AG04450 (cell line): ENCODE measurements at regions not wholly inside any gene's neighbourhood (a gene's known extent, or its start where the extent isn't known, plus 50 kb on each side); places are given as distances from the start of the nearest gene placed in this dataset.
A peak's percentile ranks its signal among the peaks of the same experiment; 100 is the strongest.

Experiments
- CTCF ChIA-PET: fragments of 300-600, 350-600 bp; formaldehyde crosslinking; extraction: SDS; loops from one replicate; lab custom pipeline; 2022; ENCODE audit warnings: antibody characterized with exemption, inconsistent platforms; lab: Charles Lee
- POLR2A ChIA-PET: fragments of 350-600 bp; formaldehyde crosslinking; extraction: SDS; loops from one replicate; lab custom pipeline; 2021; ENCODE audit warnings: antibody characterized with exemption, inconsistent platforms; lab: Yijun Ruan, JAX
- DNase-seq: peaks from one replicate; pipeline ENCODE4 v3.0.0-alpha.2; 2011; ENCODE audit warnings: low read depth, low spot score
- H3K27ac ChIP-seq: one replicate; pipeline ENCODE4 v1.5.1; 2012; ENCODE audit warnings: low read depth, low read length, control low read depth
- H3K27me3 ChIP-seq: one replicate; pipeline ENCODE4 v1.6.0; 2012; ENCODE audit warnings: low read length; ENCODE audit not compliant: control insufficient read depth, insufficient read depth
- H3K4me3 ChIP-seq: 2 replicates; pipeline ENCODE4 v1.5.1; 2011; ENCODE audit warnings: mild to moderate bottlenecking, low read depth, low read length, control low read depth
- H3K9me3 ChIP-seq: 2 replicates; pipeline ENCODE4 v1.5.1; 2012; ENCODE audit warnings: low read length; ENCODE audit not compliant: control insufficient read depth, insufficient read depth
- CTCF ChIP-seq: IDR thresholded peaks from 2 replicates; pipeline ENCODE4 v1.5.1; 2011; ENCODE audit warnings: low read depth, low read length, control low read depth, inconsistent platforms

- Histone ChIP-seq H3K4me3 (no peak overlapping the region), H3K27me3 (no peaks in the 10 kb centered on the region), H3K9me3 (no peaks in the 10 kb centered on the region), H3K27ac (no peak overlapping the region)
- ChIA-PET CTCF (interaction anchor here (1.0 kb wide), 1 partner anchor 1027 kb away, joined by 3 read pairs; no protein-coding TSS in a partner anchor), POLR2A (no interaction called here)
- TF ChIP-seq CTCF, result peak; percentile 52
- DNase-seq, result no peak
Observed at GRCh38 chr3:174397848-174398247, 461.3 kb upstream of the NAALADL2 start.

- TF ChIP-seq CTCF, result no peak
- DNase-seq, result no peak
- CTCF ChIA-PET, result interaction anchor here (0.6 to 1.0 kb wide), 2 partner anchors 85 to 1026 kb away, joined by 3 to 6 read pairs; no protein-coding TSS in a partner anchor
Observed at GRCh38 chr3:174398761-174399160, 460.4 kb upstream of the NAALADL2 start.

GRCh38 chr3:174403831-174404230, 455.3 kb upstream of the NAALADL2 start:
- H3K4me3 ChIP-seq, result no peak overlapping the region
- H3K27ac ChIP-seq, result no peak overlapping the region
- ChIA-PET CTCF (interaction anchor here (0.7 kb wide), 1 partner anchor 235 kb away, joined by 6 read pairs; no protein-coding TSS in a partner anchor), POLR2A (no interaction called here)
- 0 out of 2 replicates have a peak, but pooled peaks cover 2% of the 10 kb centered on the region for H3K9me3 ChIP-seq
- H3K27me3 ChIP-seq, result no peaks in the 10 kb centered on the region
- no peak for TF ChIP-seq CTCF
- no peak for DNase-seq

More at GRCh38 chr3:174398761-174399160, 460.4 kb upstream of the NAALADL2 start:
- Histone ChIP-seq H3K9me3 (no peaks in the 10 kb centered on the region), H3K4me3 (no peak overlapping the region), H3K27me3 (no peaks in the 10 kb centered on the region), H3K27ac (no peak overlapping the region)
- POLR2A ChIA-PET, result no interaction called here

GRCh38 chr3:174408310-174408709, 450.8 kb upstream of the NAALADL2 start:
- Histone ChIP-seq H3K27me3 (no peaks in the 10 kb centered on the region), H3K9me3 (0 out of 2 replicates have a peak, but pooled peaks cover 2% of the 10 kb centered on the region), H3K27ac (no peak overlapping the region), H3K4me3 (no peak overlapping the region)
- peak; percentile 6 for DNase-seq
- ChIA-PET CTCF (no interaction called here), POLR2A (no interaction called here)
- no peak for TF ChIP-seq CTCF

- TF ChIP-seq CTCF, result no peak
- POLR2A ChIA-PET, result no interaction called here
- DNase-seq, result no peak
- no peak overlapping the region for H3K4me3 ChIP-seq
- no peaks in the 10 kb centered on the region for H3K27me3 ChIP-seq
- no peak overlapping the region for H3K27ac ChIP-seq
- H3K9me3 ChIP-seq, result 0 out of 2 replicates have a peak, but pooled peaks cover 2% of the 10 kb centered on the region
- CTCF ChIA-PET, result no interaction called here
Observed at GRCh38 chr3:174409086-174409743, 449.9 kb upstream of the NAALADL2 start.
